HG02981 (cell line): ENCODE measurements at regions not wholly inside any gene's neighbourhood (a gene's known extent, or its start where the extent isn't known, plus 50 kb on each side); places are given as distances from the start of the nearest gene placed in this dataset.

Source experiments
- ATAC-seq: cut with Tn5 transposase; IDR thresholded peaks from one replicate; pipeline ENCODE4 v1.9.1; 2021; ENCODE audit warnings: mild to moderate bottlenecking, moderate library complexity; ENCODE audit not compliant: unreplicated experiment

DNA sequence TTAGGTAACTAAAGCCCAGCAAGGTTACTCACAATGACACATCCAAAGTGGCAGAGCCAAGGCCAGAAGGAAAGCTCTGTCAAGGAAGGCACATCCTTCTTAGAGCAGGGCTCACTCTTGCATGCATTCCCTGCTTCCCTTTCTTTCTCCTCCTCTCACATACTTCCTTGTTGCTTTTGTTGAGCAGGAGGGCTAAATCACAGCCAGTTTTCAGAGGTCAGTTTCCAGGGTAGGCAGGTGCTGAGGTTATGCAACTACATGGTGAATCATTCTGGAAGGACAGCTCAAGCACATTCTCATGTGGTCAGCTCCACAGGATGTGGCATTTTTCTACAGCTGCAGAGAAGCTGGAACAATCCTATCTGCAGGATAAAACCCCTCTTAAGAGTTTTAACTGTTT, 275.6 kb downstream of the ZNF621 start:
- ATAC-seq: no peak

DNA sequence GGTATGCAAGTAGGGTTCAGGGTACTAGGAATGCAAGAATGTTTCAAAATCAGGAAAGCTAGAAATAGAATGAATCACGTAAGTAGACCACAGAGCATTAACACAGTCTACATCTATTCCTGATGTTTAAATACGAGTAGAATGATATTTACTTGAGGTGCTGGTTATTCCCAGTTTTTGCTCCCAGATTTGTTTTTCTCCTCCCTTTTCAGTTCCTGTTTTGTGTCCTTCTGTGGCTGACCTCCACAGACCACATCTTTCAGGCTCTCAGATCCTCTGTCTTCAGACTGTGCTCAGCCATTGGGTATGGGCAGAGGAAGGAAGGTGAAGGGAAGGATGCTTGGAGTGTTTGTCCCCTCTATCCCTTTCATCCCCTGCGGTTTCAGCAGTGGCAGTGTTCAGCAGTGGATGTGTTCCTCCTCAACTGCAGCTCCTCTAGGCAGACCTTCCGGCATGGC, 276.6 kb downstream of the ZNF621 start:
- ATAC-seq: no peak

DNA sequence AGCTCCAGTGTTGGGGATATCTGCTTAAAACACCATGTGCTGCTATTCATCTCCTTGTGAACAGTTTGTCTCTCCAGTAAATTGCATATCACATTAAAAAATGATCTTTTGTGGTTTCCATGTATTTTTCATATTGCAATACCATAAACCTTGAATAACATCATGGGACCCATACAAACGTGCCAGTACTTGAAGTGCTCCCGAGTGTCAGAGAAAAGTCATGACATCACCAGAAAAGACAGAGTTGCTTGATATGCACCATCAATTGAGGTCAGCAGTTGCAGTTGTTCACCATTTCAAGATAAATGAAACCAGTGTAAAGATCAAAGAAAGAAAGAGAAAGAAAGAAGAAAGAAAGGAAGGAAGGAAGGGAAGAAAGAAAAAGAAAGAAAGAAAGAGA, 278.6 kb downstream of the ZNF621 start:
- ATAC-seq: no peak

DNA sequence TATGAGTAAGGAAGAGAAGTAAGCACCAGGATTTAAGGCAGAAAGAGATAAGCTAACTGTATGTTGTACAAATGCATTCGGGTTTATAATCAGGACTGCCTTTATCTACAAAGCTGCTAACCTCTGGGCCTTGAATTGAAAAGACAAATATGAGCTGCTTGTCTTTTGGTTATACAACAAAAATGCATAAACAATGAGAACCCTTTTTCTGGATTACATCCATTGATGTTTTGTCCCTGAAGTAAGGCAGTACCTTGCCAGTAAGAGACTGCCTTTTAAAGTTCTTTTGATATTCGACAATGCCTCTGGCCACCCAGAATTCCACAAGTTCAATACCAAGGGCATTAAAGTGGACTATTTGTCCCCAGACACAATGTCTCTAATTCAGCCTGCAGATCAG, 280.7 kb downstream of the ZNF621 start:
- ATAC-seq: no peak

DNA sequence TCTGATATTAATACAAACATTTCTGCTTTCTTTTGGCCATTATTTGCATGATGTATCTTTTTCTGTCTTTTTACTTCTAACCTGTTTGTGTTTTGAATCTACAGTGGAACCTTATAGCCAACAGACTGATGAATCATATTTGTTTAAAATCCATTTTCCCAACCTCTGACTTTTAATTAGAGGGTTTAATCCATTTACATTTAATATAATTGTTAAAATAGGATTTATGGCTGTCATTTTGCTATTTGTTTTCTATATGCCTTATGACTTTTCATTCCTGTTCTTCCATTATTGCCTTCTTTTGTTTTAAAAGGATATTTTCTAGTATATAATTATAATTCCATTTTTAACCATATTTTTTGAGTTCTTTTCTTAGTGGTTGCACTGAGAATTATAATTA, 286.1 kb downstream of the ZNF621 start:
- no peak for ATAC-seq

DNA sequence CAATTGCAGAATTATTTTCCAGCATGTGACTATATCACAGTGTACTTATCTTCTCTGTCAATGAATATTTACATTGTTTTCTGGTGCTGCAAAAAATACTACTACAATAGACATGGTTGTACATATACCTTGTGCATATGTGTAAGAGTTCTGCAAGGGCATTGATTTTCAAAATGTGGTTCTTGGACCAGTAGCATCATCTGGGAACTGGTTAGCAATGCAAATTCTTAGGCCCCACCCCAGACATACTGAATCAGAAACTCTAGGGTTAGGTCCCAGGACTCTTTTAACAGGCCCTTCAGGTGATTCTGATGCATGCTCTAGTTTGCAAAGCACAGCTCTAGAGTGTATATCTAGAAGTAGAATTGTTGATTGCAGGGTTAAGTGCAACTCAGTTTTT, 292.3 kb downstream of the ZNF621 start:
- ATAC-seq: no peak

DNA sequence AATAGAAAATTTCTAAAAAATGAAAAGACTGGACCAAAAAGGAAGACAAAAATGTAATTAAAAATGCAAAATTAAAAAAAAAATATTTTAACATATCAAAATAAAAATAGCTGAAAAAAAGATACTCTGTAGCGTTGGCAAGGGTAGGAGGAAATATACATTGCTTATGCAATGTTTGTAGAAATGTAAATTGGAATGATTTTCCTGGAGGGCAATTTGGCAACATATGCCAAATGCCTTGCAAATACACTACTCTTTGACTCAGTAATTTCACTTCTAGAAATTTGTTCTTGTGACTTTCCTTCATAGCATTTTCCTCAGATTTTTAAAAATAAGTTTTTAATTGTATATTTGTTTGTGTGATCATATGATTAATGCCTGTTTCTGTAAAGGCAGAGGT, 296.6 kb downstream of the ZNF621 start:
- ATAC-seq: no peak

DNA sequence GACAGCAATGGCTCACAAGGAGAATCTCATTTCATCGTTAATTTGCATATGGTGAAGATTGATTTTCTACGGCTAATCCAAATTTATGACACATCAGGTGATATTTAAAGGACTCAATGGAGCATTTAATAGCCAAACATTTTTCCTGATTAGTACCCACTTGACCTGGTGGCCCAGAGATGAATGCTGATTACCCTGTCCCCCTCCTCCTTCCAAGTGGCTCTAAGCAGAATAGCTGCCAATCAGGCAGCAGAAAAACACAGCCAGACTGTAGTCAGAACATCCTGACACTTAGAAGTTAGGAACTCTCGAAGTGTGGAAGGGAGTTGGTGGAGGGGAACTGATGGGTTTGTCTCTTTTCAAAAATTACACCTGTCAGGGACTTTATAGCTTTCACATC, 302.5 kb downstream of the ZNF621 start:
- no peak for ATAC-seq

DNA sequence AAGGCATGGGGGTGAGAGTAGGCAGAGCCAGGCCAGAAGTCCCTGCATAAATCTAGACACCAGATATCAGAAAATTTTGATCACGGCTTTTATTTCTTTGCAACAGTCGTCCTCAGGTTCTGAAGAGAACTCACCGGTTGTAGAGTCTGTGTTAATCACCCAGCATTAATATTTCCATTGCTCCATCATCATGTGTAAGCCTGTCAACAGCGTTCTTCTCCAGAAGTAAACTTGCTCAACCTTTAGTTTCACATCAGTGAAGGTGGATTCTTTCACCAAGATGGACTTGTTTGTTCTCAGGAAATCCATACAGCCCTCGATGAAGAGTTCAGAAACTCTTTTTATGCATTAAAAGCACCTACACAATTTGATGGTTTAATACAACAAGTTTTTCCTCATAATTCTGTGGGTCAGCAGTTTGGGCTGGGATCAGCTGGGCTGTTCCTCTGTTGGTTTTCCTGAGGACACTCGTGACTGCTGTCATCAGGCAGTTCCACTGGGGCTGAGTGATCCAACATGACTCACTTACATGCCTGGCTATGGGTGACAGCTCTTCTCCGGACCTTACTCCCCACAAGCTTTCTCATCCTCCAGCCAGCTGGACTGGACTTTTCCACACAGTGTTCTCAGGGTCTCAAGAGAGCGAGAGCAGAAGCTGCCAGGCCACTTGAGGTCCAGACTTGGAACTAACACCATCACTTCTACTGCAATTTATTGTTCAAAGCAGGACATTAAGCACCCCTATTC, 303.4 kb downstream of the ZNF621 start:
- no peak for ATAC-seq

DNA sequence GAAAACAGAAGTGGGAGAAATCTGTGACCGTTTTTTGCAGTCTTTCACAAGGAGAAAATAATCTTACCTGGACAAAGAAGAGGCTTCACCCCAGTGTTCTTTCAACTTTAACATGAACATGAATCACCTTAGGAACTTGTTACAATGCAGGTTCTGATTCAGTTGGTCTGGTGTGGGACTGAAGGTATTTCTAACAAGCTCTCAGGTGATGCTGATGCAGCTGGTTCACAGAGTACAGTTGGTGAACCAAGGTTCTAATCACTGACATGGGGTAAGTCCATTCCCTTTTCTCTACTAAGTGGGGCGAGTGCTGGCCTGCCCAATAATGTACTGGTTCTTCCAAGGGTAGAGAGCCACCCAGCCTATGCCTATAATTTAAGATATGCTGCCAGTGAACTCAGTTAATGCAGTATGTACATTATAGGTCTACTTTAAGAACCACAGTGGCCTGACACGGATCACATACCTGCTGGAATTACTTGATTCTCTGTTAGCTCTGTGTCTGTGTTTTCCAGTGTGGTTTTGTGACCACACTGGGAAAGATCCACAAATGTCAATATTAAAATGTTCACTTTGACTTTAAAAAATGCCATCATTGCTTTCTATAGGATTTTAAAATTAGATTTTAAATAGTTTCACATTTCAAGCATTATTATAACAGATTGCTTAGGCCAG, 304.1 kb downstream of the ZNF621 start:
- ATAC-seq: no peak

DNA sequence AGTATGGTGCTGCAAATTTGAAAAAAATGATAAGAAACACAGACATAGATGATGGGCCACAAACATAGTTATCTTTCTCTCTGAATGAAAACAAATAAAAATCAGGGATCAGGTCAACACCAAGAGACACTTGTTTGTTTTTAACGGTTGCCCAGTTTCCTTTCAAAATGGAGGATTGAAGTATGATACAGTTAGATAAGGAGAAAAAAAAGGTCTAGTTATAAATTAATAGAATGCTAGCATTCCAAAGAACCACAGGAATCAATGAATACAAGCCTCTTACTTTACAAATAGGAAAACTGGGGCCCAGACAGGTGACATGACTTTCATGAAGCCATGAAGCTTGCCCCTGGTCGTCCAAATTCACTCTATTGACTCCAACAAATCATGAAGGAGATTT, 305.1 kb downstream of the ZNF621 start:
- no peak for ATAC-seq

DNA sequence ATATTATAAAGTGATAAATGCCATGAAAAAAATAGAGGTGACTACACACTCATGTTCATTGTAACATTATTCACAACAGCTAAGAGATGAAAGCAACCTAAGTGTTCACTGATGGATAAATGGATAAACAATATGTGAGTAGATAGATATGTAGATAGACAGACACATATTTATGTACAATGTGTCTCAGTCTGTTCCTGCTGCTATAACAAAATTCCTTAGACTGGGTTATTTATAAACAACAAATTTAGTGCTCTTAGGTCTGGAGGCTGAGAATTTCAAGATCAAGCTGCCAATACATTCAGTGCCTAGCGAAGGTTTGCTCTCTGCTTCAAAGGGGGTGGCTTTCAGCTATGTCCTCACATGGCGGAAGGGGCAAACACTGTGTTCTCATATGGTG, 312.5 kb downstream of the ZNF621 start:
- ATAC-seq: no peak

DNA sequence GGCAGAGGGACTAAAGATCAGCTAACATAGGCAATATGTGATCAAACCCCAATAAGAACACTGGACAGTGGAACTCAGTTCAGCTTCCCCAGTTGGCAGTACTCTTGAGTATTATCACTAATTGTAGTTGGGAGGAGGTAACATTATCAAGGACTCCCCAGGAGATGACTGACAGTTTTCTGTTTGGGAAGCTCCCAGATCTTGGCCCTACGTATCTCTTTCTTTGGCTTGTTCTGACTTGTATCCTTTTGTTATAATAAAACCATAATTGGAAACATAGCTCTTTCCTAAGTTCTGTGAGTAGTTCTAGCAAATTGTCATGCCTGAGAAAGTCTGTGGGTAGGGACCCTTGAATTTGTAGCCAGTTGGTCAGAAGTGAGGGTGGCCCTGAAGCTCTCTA, 316.4 kb downstream of the ZNF621 start:
- ATAC-seq: no peak

DNA sequence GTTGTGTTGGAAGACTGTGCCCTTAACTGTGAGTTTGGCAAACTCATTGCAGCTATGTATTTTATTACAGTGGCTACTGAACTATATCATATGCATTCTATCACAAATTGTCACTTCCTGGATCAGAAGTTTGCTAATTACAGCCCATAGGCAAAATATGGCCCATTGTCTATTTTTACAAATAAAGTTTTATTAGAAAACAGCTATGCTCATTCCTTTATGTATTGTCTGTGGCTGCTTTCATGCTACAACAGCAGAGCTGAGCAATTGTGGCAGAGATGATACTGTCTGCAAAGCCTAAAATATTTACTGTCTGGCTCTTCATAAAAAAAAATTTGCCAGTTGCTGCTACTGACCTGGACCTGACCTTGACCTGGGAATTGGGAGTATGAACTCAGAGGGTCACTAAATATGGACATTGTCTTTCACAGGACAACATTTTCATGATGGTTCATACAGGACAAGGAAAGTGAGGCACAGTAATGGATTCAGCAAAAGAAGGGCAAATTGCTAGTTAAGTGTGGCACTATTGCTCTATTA, 316.9 kb downstream of the ZNF621 start:
- no peak for ATAC-seq

DNA sequence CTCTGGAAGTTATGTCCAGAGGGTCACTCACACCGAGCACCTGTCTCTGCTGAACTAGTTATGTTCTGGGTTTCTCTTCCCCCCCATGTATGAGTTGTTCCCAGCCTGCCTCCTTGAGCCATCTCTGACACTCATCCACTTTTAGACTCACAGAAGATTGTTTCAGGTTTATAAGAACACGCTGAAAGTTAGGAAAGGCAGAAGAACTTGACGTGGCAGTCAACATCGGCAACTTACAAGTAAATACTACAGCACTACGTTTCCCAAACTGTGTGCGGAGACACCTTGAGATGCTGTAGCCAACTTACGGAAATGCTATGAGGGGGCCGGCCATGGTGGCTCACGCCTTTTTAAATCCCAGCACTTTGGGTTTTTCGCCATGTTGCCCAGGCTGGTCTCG, 318.0 kb downstream of the ZNF621 start:
- ATAC-seq: no peak

DNA sequence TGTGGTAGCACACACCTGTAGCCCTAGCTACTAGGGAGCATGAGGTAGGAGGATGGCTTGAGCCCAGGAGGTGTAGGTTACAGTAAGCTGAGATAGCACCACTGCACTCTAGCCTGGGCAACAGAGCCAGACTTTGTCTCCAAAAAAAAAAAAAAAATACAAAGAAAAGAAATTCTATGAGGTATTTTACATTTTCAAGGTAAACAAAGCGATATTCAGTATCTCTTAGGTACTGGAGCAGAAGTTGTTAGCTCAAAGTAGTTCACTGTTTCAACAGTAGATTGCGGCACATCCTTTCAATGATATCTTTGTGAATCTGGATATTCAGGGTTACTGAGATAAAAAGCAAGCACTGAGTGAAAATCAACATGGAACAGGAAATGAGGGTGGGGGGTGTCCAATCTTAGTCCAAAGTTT, 318.5 kb downstream of the ZNF621 start:
- no peak for ATAC-seq

DNA sequence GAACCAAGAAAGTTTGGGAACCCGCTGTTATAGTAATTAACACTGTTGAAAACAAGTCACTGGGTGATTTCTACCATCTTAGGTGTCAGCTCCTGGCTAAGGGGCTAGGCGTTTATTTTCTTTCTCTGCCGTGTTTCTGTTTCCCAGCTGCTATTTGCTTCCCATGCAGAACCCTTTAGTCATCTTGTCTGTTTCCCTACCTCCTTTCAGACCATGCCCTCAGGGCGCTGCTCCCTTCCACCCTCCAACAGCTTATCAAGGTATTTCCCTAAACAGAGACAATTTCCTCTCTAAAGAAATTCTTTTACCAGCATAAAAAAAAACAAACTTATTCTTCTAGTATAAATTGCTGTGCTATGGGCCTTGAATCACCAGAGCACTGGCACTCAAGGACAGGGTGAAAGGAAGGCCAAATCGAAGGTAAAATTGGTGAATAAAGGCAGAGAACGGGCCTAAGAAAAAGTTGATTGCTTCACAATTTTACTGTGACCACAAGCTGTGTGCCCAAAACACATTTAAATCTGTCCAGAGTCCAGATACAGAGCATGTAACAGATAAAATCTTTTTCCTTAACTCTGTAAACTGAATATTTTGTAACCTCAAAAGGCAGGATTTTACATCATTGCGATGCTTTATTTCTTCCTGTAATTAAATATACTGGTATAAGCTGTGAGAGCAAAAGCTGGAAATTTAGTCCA, 319.2 kb downstream of the ZNF621 start:
- no peak for ATAC-seq

DNA sequence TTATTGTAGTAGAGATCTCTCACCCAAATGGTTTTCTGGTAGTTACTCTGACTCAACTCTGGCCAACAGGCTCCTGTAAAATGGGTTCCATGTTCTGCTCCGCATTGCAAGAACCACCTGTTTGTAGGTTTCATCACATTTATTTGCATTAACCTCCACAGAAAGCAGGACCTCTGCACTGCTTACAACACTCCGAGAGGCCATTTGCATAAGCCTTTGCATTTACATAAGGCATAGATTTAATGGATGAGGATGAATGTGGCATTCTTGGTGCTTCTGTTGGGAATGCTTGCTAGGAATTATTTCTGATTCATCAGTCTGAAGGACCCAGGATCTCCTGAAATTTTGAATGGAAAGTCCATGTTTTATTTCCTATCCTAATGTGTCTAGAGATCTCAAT, 320.1 kb downstream of the ZNF621 start:
- ATAC-seq: no peak

DNA sequence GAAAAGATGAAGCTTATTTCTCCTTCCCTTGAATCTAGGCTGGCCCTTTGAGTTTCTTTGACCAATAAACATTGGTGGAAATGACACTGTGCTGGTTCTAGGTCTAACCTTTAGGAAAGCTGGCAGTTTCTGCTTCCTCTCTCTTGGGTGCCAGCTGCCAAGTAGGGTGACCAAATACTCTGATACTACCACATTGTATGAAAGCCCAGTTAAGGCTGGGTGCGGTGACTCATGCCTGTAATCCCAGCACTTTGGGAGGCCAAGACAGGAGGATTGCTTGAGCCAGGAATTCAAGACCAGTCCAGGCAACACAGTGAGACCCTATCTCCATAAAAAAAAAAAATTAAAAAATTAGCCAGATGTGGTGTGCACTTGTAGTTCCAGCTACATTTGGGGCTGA, 320.7 kb downstream of the ZNF621 start:
- ATAC-seq: no peak

DNA sequence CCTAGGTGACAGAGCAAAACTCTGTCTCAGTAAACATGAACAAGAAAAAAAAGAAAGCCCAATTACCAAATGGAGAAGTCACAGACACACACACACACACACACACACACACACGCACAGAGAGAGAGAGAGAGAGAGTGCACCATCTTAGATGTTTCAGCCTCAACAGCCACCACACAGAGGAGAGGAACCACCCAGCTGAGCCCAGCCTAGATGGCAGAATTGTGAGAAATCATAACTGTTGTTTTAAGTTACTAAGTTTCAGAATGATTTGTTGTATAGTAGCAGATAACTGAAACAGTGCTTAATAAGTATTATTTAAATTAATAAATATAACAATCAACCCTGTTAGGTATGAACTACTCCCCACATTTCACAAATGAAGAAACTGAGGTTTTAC, 321.2 kb downstream of the ZNF621 start:
- no peak for ATAC-seq

DNA sequence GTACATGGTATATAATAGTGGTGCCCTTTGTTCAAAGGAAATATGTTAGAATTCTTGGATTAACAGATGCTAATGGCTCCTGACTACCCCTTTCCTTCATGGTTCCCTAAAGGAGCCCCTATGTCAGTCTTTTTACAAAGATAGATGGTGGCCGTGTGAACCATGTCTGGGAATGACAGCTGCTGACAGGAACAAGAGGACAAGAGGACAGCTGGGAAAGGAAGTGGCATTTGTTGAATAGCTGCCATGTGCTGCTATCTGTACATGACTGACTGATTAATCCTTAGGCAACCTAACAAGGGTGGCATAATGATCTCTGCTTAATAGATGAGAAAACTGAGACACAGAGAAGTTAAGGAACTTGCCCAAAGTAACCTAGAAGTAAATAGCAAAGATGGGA, 321.7 kb downstream of the ZNF621 start:
- ATAC-seq: no peak

DNA sequence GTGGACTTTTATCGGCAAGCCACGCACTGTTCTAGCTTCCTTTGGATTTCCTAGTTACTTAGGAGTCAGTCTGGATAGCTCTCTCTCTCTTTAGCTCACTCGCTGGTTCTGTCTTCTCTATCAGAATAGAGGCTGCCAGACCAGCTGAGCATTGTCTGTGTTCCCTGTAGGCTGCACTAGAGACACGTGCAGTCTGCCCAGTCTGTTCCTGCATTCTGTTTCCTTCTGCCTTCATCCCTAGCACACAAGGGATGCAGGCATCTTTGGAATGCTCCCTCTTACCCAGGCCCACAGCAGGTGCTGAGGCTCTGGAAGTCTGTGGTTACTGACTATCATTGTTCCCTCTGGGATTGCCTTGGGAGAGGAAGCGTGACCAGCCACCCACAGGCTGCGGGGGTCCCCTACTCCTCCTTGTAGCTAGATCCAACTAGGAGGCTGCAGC, 322.8 kb downstream of the ZNF621 start:
- ATAC-seq: no peak
